HG03442 (cell line): ENCODE measurements at regions not wholly inside any gene's neighbourhood (a gene's known extent, or its start where the extent isn't known, plus 50 kb on each side); places are given as distances from the start of the nearest gene placed in this dataset.

Experiments
- ATAC-seq: cut with Tn5 transposase; IDR thresholded peaks from one replicate; pipeline ENCODE4 v1.9.1; 2021; ENCODE audit warnings: mild to moderate bottlenecking, moderate library complexity; ENCODE audit not compliant: unreplicated experiment

DNA sequence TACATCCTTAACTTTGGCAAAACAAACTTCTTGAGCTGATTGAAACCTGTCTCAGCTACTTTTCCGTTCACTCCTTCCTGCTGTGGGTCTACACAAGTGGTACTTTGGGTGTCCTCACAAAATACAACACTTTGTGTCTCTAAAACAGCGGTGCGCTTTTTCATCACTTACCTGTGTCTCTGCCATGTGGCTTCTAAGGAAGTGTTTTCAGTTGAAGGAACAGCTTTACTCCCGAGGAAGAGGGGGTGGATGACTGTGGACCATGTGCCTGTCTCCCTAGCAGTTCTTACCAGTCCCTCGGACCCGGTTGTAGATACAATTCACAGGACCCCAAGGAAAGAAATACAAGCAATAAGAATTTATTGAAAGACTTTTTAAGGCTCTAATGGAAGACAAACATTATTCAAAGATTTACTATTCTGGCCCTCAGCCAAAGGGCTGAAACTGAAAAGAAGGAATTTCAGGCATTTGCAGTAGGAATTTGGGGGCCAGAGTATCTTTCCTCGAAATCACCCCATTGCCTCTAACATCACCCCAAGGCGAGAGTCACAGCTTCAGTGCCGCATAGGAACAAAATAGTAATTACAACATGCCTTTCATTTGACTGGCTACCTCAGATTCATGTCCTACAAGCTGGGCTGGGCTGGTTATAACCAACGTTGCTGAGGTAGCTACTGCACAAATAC is 246.3 kb downstream of the ACTR3B start:
- no peak for ATAC-seq

- no peak for ATAC-seq
Measured at GRCh38 chr7:153006452-153006851, 246.9 kb downstream of the ACTR3B start.

DNA sequence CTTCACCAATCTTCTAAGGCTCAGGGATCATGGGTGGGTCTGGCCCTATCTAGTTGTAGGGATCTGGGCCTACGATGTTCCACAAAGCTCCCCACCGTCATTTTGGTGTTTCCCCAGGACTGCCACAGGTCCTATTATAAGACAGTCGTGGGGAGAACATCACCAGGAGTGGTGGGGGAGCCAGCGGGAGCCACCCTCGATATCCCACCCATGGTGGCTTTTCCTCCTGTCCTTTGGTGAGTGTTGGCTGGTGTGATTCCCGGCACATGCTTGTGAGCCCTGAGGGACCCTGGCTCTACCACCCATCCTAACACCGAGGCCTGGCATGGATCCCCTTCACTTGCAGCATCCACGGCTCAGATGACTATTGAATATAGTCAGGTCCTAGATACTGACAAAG is 247.4 kb downstream of the ACTR3B start:
- no peak for ATAC-seq

GRCh38 chr7:153010416-153010815 is 250.9 kb downstream of the ACTR3B start:
- no peak for ATAC-seq

DNA sequence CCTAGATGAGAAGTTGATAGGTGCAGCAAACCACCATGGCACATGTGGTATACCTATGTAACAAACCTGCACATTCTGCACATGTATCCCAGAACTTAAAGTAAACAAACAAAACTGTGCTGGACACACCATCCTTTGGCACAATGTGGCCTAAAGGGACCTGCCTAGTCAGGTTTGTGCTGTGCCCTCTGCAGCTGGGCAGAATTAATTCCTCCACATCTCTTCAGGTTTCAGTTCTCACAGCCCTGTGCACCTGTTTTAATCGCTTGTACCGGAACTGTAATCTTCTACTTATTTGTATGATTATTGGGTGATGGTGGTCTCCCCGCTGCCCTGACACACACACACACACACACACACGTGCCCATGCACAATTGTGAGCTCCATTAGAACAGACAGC is 252.7 kb downstream of the ACTR3B start:
- no peak for ATAC-seq

DNA sequence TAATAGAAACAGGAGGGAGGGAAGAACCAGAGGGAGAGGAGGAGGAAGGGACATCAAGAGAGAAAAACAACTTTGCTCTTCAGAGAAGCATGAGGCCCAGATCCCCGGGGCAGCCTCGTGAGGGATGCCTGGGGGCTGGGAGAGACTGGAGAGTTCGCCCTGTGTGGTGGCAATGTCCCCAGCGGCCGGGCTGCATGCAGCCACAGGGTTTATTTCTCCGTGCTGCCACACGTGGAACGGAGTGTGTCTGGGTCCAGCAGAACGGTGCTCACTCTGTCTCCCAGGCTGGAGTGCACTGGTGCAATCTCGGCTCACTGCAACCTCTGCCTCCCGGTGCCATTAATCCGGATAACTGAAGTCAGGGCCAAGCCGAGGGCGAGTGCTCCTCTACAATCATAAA is 257.7 kb downstream of the ACTR3B start:
- ATAC-seq: no peak

DNA sequence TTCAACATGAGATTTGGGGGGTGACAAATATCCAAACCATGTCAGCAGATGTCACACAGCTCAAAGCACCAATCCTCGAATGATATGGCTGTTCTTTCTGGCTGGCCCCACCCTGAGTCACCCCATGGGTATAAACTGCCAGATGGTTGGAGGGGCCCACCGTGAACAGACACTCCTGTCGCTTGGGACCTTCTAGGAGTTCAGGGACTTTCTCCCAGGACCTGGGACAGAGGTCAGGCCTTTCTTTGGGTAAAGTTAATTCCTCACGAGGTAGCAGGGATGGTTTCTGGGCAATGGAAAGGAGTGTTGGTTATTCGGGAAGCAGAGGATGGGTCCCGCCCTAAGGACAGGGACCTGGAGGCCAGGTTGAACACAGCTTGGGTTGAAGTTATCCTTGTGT is 262.0 kb downstream of the ACTR3B start:
- no peak for ATAC-seq

DNA sequence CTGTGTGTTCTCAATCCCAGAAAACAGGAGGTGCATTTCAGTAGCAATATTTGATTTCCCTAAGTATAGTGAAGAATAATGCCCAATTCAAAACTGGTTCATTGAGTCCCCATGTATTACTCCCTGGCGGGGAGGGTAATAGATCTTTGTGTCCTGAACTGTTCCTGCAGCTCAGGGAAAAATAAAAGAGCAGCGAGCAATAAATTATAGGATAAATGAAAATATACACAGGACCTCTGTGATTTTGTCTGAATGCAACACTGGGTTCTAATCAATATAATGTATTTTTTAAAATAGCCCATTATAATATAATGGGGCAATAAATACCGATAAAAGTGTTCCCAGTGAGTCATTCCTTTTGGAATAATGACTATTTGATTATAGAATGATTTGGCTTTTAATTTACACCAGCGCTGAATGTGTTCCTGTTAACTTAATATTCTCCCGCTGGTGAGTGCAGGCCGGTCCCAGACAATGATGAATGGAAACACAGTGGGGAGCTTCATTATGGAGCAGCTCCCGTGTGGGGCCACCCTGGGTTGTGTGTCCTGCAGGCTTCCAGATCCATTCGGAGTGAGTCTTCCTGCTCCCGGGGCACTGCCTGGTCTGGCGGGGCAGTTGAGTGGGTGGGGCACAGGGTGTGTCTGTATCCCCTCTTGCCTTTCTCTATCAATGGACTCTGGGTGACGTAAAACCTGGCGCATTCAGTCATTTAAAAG is 263.1 kb downstream of the ACTR3B start:
- ATAC-seq: no peak

DNA sequence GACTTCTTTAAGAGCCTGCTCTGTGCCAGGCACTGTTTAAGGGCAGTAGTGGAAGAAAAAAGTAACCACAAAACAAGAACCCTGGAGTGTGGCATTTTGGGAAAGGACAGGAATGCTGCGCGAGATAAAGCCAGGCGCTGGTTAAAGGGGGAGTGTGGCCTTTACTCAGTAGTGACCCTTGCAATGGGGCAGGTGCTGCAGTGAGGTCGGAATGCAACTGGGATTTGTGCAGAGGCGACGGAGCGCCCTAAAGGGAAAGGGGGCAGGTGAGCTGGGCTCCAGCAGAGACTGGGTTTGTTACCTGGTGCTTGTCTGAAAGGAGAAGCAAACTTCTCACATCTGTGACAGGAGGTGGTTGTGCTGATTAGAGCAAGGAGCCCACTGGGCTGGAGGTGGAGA is 263.6 kb downstream of the ACTR3B start:
- ATAC-seq: no peak

DNA sequence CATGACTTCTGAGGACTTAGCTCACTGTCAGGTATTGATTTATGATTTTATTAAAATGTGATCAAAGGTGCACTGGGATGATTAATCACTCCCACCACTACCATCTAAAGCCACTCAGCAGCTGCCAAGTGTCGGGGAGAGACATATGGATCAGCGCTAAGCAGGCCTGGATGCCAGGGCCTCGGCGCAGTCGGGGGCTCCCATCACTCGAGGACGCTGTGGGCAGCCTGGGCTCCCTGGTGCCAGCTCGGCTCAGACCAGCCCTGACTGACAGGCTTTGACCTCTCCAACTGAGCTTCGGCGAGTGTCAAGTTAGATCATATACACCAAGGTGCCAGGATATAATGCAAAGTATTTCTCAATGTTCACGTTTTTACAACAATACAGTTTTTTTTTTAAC is 267.7 kb downstream of the ACTR3B start:
- ATAC-seq: no peak

- ATAC-seq: no peak
Measured at GRCh38 chr7:153027904-153028303, 268.4 kb downstream of the ACTR3B start.

GRCh38 chr7:153030976-153031375 is 271.4 kb downstream of the ACTR3B start:
- ATAC-seq: no peak

DNA sequence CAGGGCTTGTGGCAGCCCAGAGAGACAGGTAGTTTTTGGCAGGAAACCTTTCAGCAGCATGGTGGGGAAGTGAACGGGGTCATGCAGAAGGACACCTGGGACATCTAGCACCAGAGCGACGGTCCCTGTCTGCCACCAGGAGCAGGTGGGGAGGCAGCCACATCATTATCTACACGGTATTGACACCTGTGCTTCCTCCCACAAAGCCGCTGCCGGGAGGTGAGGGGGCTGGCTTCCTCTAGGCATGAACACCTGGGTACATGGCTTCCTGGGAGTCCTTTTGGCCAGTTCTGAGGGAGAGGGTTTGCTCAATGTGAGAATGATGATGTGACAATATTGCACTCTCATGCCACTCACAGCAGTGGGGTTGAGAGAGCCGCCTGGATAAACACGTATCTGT is 275.2 kb downstream of the ACTR3B start:
- ATAC-seq: no peak

- no peak for ATAC-seq
Measured at GRCh38 chr7:153036396-153037063, 277.0 kb downstream of the ACTR3B start.

DNA sequence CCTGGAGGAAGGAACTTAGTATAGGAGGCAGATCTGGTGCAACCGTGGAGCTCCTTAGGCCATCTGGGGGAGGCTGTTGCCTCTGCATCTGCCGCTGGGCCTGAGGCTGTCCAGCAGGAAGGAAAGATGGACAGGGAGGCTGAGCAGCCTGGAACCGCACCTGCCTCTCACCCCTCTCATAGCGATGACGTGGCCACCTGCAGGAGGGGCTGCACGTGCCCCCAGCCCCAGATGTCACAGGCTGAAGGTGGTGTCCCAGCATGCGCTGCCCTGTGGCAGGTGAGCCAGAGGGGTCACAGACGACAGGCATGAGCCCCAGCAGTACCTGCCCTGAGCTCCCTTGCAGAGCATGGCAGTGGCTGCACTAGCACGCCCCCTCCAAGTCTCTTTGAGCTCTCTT is 283.9 kb downstream of the ACTR3B start:
- ATAC-seq: no peak

DNA sequence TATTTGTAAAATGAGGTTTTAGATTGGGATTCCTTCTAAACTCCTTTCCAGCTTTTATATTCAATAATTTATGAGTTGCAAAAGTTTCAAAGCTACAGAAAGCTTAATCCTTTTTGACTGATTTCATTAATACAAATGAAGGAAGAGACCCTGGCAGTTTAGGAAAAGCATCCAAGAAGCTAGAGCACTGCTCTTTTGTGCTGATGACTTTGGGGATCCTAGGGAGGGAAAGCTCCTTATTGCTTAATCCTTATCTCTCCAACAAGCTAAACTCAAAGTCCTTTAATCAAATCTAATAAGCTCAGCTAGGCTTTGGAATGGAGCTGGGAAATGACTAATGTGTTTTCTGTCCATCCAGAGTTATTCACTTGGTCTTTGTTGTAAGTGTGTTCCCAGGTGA is 285.4 kb downstream of the ACTR3B start:
- no peak for ATAC-seq

GRCh38 chr7:153047079-153047959 is 287.8 kb downstream of the ACTR3B start:
- no peak for ATAC-seq

DNA sequence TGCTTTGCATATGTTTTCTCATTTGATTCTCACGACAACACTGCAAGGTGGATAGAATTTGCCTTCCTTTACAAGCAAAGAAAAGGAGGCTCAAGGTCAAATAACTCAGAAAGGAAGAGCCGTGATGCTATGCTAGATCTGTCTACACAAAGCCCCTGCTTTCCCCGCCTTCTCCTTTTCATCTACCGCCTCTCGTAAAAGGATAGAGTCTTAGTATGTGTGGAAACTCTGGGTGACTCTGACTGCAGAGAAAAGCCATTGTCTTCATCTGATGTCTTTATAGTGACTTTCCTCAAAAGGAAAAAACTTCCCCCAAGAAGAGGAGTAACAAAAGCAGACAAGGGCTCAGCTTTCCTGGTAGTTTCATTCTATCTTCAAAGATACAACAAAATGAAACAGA is 292.7 kb downstream of the ACTR3B start:
- ATAC-seq: no peak

- no peak for ATAC-seq
Measured at GRCh38 chr7:153061910-153062528, 302.5 kb downstream of the ACTR3B start.

- ATAC-seq: no peak
Measured at GRCh38 chr7:153065051-153065450, 305.5 kb downstream of the ACTR3B start.

DNA sequence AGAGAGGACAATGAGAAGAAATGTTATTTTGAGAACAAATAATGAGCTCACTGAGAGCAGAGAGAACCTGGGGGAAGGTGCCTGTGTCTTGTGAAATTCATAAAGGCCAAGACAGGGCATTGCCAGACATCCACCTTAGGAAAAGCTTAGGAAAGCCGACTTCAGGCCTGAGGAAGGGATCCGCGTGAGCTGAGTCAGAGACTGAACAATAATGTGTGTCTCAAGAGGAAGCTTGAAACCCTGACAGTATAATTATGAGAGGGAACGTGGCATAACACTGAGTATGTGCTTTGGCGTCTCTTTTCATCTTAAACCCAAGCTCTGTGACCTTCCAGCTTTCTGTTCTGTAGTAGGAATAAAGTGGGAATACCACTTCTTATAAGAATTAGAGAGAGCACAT is 307.2 kb downstream of the ACTR3B start:
- no peak for ATAC-seq
